HCT116 (cell line): ENCODE measurements at regions not wholly inside any gene's neighbourhood (a gene's known extent, or its start where the extent isn't known, plus 50 kb on each side); places are given as distances from the start of the nearest gene placed in this dataset.

Experiments
- ATAC-seq: fragments of 200-7000 bp; cut with Tn5 transposase; 2 replicates; pipeline ENCODE4 v1.9.1; 2020; ENCODE audit warnings: mild to moderate bottlenecking, moderate library complexity
- BruUV-seq: library from RNA; stranded (reverse); fragments of 400-500 nt; replicated peaks from 2 replicates; lab custom pipeline; 2021; lab: Mats Ljungman, UMichigan
- CTCF ChIA-PET: fragments of 300-600 bp; sonication (Branson Sonifier 250); formaldehyde crosslinking; loops from one replicate; lab custom pipeline; 2021; ENCODE audit warnings: antibody characterized with exemption; lab: Charles Lee
- POLR2A ChIA-PET: fragments of 300-600, 350-600 bp; sonication (Branson Sonifier 250); formaldehyde crosslinking; loops from one replicate; lab custom pipeline; 2021; ENCODE audit warnings: antibody characterized with exemption; lab: Charles Lee
- RAD21 ChIA-PET, 2 experiments: fragments of 300-600 bp; sonication (Branson Sonifier 250); formaldehyde crosslinking; loops; one replicate each; lab custom pipeline; 2023; ENCODE audit warnings: low total read pairs in 2 of 2; ENCODE audit not compliant: uncharacterized antibody in 2 of 2, unreplicated experiment in 2 of 2, low non-redundant PET in 1 of 2; lab: Charles Lee
- DNase-seq: peaks from one replicate; pipeline ENCODE4 v3.0.0-alpha.2; 2010; ENCODE audit warnings: low read depth, low spot score
- H2AFZ ChIP-seq: fragments of 200-600 bp; shearing (Covaris generic), sonication (generic); 2 replicates; pipeline ENCODE4 v1.6.1; 2017; ENCODE audit warnings: low read depth, mixed run types, mixed read lengths, antibody characterized with exemption, low read length; ENCODE audit not compliant: poor library complexity, severe bottlenecking
- H3K27ac ChIP-seq: 2 replicates; pipeline ENCODE4 v1.5.1; 2012; ENCODE audit warnings: low read depth, low read length
- H3K27me3 ChIP-seq: fragments of 200-600 bp; sonication (generic); 2 replicates; pipeline ENCODE4 v1.6.1; 2016; ENCODE audit warnings: mixed run types, low read length, mixed read lengths; ENCODE audit not compliant: insufficient read depth
- H3K36me3 ChIP-seq, 2 experiments: fragments of 200-500 bp in 1 of 2; fragments of 200-600 bp in 1 of 2; sonication (Bioruptor generic) in 1 of 2; sonication (generic) in 1 of 2; 2 replicates each; pipeline versions ENCODE4 v1.5.1 to v1.6.1; 2014 to 2016; ENCODE audit warnings: low read length in 2 of 2, inconsistent platforms in 1 of 2, mixed read lengths in 1 of 2, mixed run types in 1 of 2; ENCODE audit not compliant: insufficient read depth in 2 of 2, control insufficient read depth in 1 of 2
- H3K4me1 ChIP-seq, 2 experiments: fragments of 200-600 bp in 1 of 2; sonication (generic) in 1 of 2; 2 replicates each; pipeline versions ENCODE4 v1.5.1 to v1.6.1; 2012 to 2017; ENCODE audit warnings: low read length in 2 of 2, inconsistent platforms in 1 of 2, mild to moderate bottlenecking in 1 of 2, mixed read lengths in 1 of 2, mixed run types in 1 of 2, moderate library complexity in 1 of 2; ENCODE audit not compliant: insufficient read depth in 2 of 2, control insufficient read depth in 1 of 2
- H3K4me2 ChIP-seq: fragments of 200-600 bp; sonication (generic); 2 replicates; pipeline ENCODE4 v1.6.1; 2017; ENCODE audit warnings: mixed run types, low read length, mixed read lengths
- H3K4me3 ChIP-seq, 2 experiments: fragments of 200-600 bp in 1 of 2; sonication (generic) in 1 of 2; replicated peaks in 1 of 2; 2 replicates each; pipeline ENCODE4 v1.5.1; 2011 to 2016; ENCODE audit warnings: low read length in 2 of 2, control low read depth in 1 of 2, low read depth in 1 of 2, mild to moderate bottlenecking in 1 of 2, mixed read lengths in 1 of 2, mixed run types in 1 of 2
- H3K79me2 ChIP-seq: fragments of 200-600 bp; sonication (generic); 2 replicates; pipeline ENCODE4 v1.6.1; 2017; ENCODE audit warnings: mild to moderate bottlenecking, mixed run types, low read length, moderate library complexity, mixed read lengths; ENCODE audit not compliant: insufficient read depth
- H3K9ac ChIP-seq: fragments of 200-600 bp; sonication (generic); 2 replicates; pipeline ENCODE4 v1.6.1; 2016; ENCODE audit warnings: low read length, mixed read lengths
- H3K9me2 ChIP-seq: fragments of 200-600 bp; sonication (generic), shearing (Covaris generic); 2 replicates; pipeline ENCODE4 v1.6.1; 2017; ENCODE audit warnings: mixed run types, mild to moderate bottlenecking, moderate library complexity; ENCODE audit not compliant: insufficient read depth
- H3K9me3 ChIP-seq, 2 experiments: fragments of 200-500 bp in 1 of 2; fragments of 200-600 bp in 1 of 2; sonication (Bioruptor generic) in 1 of 2; sonication (generic) in 1 of 2; 2 replicates each; pipeline ENCODE4 v1.6.1; 2014 to 2017; ENCODE audit warnings: low read length in 2 of 2, mixed read lengths in 2 of 2, inconsistent platforms in 1 of 2, low read depth in 1 of 2, mild to moderate bottlenecking in 1 of 2, mixed run types in 1 of 2, moderate library complexity in 1 of 2; ENCODE audit not compliant: control insufficient read depth in 1 of 2, insufficient read depth in 1 of 2
- H4K20me1 ChIP-seq: fragments of 200-600 bp; sonication (generic), shearing (Covaris generic); 2 replicates; pipeline ENCODE4 v1.6.1; 2017; ENCODE audit warnings: mixed run types, mild to moderate bottlenecking, moderate library complexity; ENCODE audit not compliant: insufficient read depth
- CBX3 ChIP-seq: IDR thresholded peaks from 2 replicates; pipeline ENCODE4 v1.6.1; 2012; ENCODE audit warnings: low read depth
- CEBPB ChIP-seq: IDR thresholded peaks from 2 replicates; pipeline ENCODE4 v1.6.1; 2012; ENCODE audit warnings: low read depth
- EZH2phosphoT487 ChIP-seq: fragments of 200-600 bp; IDR thresholded peaks from 2 replicates; pipeline ENCODE4 v1.6.1; 2018; ENCODE audit warnings: antibody characterized with exemption, borderline replicate concordance
- FOSL1 ChIP-seq: IDR thresholded peaks from 2 replicates; pipeline ENCODE4 v1.6.1; 2012; ENCODE audit warnings: low read depth
- POLR2A ChIP-seq: IDR thresholded peaks from 2 replicates; pipeline ENCODE4 v1.7.0; 2011; ENCODE audit warnings: borderline replicate concordance; ENCODE audit not compliant: insufficient read depth, insufficient read length; ENCODE audit errors: extremely low read depth
- POLR2AphosphoS5 ChIP-seq: IDR thresholded peaks from 2 replicates; pipeline ENCODE4 v1.6.1; 2011; ENCODE audit warnings: mild to moderate bottlenecking, low read depth, low read length, moderate library complexity
- REST ChIP-seq: IDR thresholded peaks from 2 replicates; pipeline ENCODE4 v1.6.1; 2012; ENCODE audit warnings: low read depth
- SRF ChIP-seq: IDR thresholded peaks from 2 replicates; pipeline ENCODE4 v1.6.1; 2012; ENCODE audit warnings: low read depth
- ZFX ChIP-seq: fragments of 450-650 bp; IDR thresholded peaks from 2 replicates; pipeline ENCODE4 v1.6.1; 2017
- intact Hi-C: fragments of 100-400 bp; cut with micrococcal nuclease; formaldehyde crosslinking; loops from 2 replicates; pipeline ENCODE4 v1.10.0; 2022
- TF ChIP-seq, protein P1 (sequence below): IDR thresholded peaks from 2 replicates; pipeline ENCODE4 v1.6.1; 2012

DNA sequence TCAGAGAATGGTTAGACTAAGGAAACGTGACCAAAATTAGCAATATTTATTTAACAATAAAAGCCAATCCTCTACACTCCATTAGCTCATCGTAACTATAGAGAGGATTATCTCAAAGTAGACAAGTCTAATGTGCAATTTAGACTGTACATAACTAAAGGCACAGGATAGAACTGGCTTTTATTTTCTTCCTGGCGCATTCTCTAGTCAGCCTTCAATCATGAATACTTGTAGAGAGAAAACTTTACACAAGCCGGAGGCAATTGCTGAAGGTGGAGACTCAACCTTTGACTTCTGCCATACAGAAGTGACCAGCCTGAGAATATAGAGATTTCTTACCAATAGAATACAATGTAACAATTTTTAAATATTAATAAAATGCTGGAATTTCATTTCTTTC, 777.9 kb downstream of the LTN1 start:
- H3K79me2 ChIP-seq: no peaks in the 10 kb centered on the region
- no peaks in the 10 kb centered on the region for H3K4me1 ChIP-seq
- RAD21 ChIA-PET: no interaction called here
- no peak overlapping the region for H2AFZ ChIP-seq
- H3K27me3 ChIP-seq: no peaks in the 10 kb centered on the region
- DNase-seq (no peak), ATAC-seq (no peak)
- POLR2A ChIA-PET: no interaction called here
- H3K9ac ChIP-seq: no peak overlapping the region
- no peaks in the 10 kb centered on the region for H3K9me2 ChIP-seq
- H3K9me3 ChIP-seq: peaks cover 13 to 28% of the 10 kb centered on the region in 2 experiments; a peak in 3 of 4 replicates
- H3K4me3 ChIP-seq: no peak overlapping the region
- intact Hi-C loops: no loop called here
- no peak overlapping the region for H3K27ac ChIP-seq
- TF ChIP-seq, protein P1, sequence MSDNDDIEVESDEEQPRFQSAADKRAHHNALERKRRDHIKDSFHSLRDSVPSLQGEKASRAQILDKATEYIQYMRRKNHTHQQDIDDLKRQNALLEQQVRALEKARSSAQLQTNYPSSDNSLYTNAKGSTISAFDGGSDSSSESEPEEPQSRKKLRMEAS: no peak
- TF ChIP-seq CEBPB: no peak
- no peak for TF ChIP-seq FOSL1
- TF ChIP-seq POLR2A: no peak
- no peak for TF ChIP-seq REST
- no peak for TF ChIP-seq SRF
- TF ChIP-seq CBX3: no peak
- TF ChIP-seq EZH2phosphoT487: no peak
- TF ChIP-seq ZFX: no peak
- no peak for TF ChIP-seq POLR2AphosphoS5
- TF ChIP-seq, all 23 proteins: peak for 0
- CTCF ChIA-PET: no interaction called here
- H3K36me3 ChIP-seq: no peaks in the 10 kb centered on the region
- no peak overlapping the region for H3K4me2 ChIP-seq
- H4K20me1 ChIP-seq: no peaks in the 10 kb centered on the region
- BruUV-seq: no TSS peak
